Spleen (tissue), 11 donors: ENCODE measurements at regions not wholly inside any gene's neighbourhood (a gene's known extent, or its start where the extent isn't known, plus 50 kb on each side); places are given as distances from the start of the nearest gene placed in this dataset.

Source experiments
- DNase-seq: peaks from one replicate; pipeline ENCODE4 v3.0.0-alpha.2; 2020
- H3K27ac ChIP-seq, 8 donors: fragments of 200-600 bp; sonication (generic) in 7 of 8; 1 replicate in 4 of 8; 2 replicates in 4 of 8; pipeline versions ENCODE4 v1.5.0 to v1.8.0; 2016 to 2021; ENCODE audit warnings: inconsistent platforms in 4 of 8, mild to moderate bottlenecking in 4 of 8, moderate library complexity in 1 of 8
- H3K27me3 ChIP-seq, 7 donors: fragments of 200-600 bp; sonication (generic) in 6 of 7; replicated peaks in 1 of 7; 1 replicate in 4 of 7; 2 replicates in 3 of 7; pipeline versions ENCODE4 v1.5.0 to v1.8.0; 2016 to 2021; ENCODE audit warnings: inconsistent platforms in 3 of 7, mild to moderate bottlenecking in 1 of 7
- H3K36me3 ChIP-seq, 6 donors: fragments of 200-600 bp; sonication (generic) in 5 of 6; 1 replicate in 4 of 6; 2 replicates in 2 of 6; pipeline versions ENCODE4 v1.5.0 to v1.8.0; 2016 to 2021; ENCODE audit warnings: inconsistent platforms in 2 of 6
- H3K4me1 ChIP-seq, 6 donors: fragments of 200-600 bp; sonication (generic) in 5 of 6; 1 replicate in 3 of 6; 2 replicates in 3 of 6; pipeline versions ENCODE4 v1.5.0 to v1.8.0; 2016 to 2021; ENCODE audit warnings: inconsistent platforms in 3 of 6
- H3K4me3 ChIP-seq, 8 donors: fragments of 200-600 bp; sonication (generic) in 7 of 8; 1 replicate in 4 of 8; 2 replicates in 4 of 8; pipeline versions ENCODE4 v1.5.0 to v1.8.0; 2016 to 2021; ENCODE audit warnings: inconsistent platforms in 4 of 8, mild to moderate bottlenecking in 4 of 8, moderate library complexity in 2 of 8
- H3K9me3 ChIP-seq, 8 donors: fragments of 200-600 bp; sonication (generic) in 7 of 8; 1 replicate in 4 of 8; 2 replicates in 4 of 8; pipeline versions ENCODE4 v1.5.0 to v1.8.0; 2016 to 2021; ENCODE audit warnings: inconsistent platforms in 4 of 8
- POLR2A ChIP-seq, 3 donors: fragments of 450-650 bp; IDR thresholded peaks; one replicate each; pipeline ENCODE4 v1.5.1; 2017; ENCODE audit warnings: antibody characterized with exemption in 3 of 3, mild to moderate bottlenecking in 1 of 3
- POLR2AphosphoS5 ChIP-seq, 3 donors: sonication (generic); formaldehyde crosslinking; IDR thresholded peaks; one replicate each; pipeline ENCODE4 v1.5.1; 2017; ENCODE audit warnings: antibody characterized with exemption in 3 of 3
- WGBS, 5 donors: extraction: QIAGEN DNeasy Blood & Tissue Kit in 3 of 5; methylation state at CpG; one replicate each; pipeline versions ENCODE4 v1.1.5 to v1.1.7; 2013 to 2018; 5-methylcytosine and 5-hydroxymethylcytosine counted together
- intact Hi-C: fragments of 100-400 bp; cut with DNase I; formaldehyde crosslinking; loops from one replicate; pipeline ENCODE4 v1.15.0; 2023; ENCODE audit warnings: low total_unique reads
- TF ChIP-seq, protein P1 (sequence below), 11 experiments: fragments of 200-600 bp in 7 of 11; fragments of 450-650 bp in 4 of 11; sonication (generic) in 4 of 11; IDR thresholded peaks in 8 of 11; conservative IDR thresholded peaks in 3 of 11; 1 replicate in 7 of 11; 2 replicates in 4 of 11; pipeline versions ENCODE4 v1.4.0 to v1.8.0; 2016 to 2021; ENCODE audit warnings: antibody characterized with exemption in 11 of 11, inconsistent platforms in 4 of 11, mild to moderate bottlenecking in 1 of 11
- donor health status: healthy with polysubstance abuse.
- donor health status: DM: no; HTN: no; CAD: no; lungs with moderate emphysema.
- donor health status: DM: no; HTN: no; CAD: no.
- donor health status: Bipolar disorder and iron deficiency.
- donor health status: healthy.
- donor health status: DM: no; HTN: no; CAD: no.
- donor health status: DM: yes; HTN: yes; CAD: no.

DNA sequence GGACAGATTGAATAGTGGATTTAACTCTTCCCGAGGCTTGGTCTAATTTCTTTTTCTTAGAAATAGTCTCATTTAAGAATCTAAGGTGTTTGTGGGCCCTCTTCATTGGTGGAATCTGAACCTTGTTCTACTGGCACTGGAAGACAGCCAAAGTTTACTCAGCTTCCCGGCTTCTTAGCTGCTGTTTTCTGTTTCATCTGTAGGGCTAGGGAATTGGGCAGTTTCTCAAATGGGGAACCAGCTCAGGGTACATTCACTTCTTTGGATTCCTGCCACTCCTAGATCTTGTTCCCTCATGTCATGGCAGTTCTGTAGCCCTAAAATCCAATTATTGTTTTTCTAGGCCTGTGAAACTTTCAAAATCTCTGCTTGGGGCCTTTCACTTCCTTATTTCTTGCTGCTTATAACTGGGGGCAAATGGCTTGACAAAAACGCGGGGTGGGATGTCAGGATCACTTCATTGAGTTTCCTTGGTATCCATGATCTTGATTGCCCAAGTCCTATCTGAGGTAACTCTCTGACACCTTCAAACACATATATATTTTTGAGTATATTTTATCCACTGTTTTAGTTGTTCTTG is 985.0 kb downstream of the C4orf33 start:
- Histone ChIP-seq H3K27me3 (no peaks in the 10 kb centered on the region), H3K36me3 (no peaks in the 10 kb centered on the region), H3K4me3 (no peak overlapping the region), H3K9me3 (peaks cover 0 to 2% (median 0%) of the 10 kb centered on the region in 8 donors), H3K4me1 (no peaks in the 10 kb centered on the region), H3K27ac (no peak overlapping the region)
- DNase-seq: no peak
- WGBS, 5 donors: 79 to 95% (median 89%) methylated on average over 4 of the region's 4 CpGs
- TF ChIP-seq POLR2A (IDR thresholded peaks at IDR 0.05) (no peak), POLR2AphosphoS5 (IDR thresholded peaks at IDR 0.05) (no peak)
- TF ChIP-seq, protein P1, sequence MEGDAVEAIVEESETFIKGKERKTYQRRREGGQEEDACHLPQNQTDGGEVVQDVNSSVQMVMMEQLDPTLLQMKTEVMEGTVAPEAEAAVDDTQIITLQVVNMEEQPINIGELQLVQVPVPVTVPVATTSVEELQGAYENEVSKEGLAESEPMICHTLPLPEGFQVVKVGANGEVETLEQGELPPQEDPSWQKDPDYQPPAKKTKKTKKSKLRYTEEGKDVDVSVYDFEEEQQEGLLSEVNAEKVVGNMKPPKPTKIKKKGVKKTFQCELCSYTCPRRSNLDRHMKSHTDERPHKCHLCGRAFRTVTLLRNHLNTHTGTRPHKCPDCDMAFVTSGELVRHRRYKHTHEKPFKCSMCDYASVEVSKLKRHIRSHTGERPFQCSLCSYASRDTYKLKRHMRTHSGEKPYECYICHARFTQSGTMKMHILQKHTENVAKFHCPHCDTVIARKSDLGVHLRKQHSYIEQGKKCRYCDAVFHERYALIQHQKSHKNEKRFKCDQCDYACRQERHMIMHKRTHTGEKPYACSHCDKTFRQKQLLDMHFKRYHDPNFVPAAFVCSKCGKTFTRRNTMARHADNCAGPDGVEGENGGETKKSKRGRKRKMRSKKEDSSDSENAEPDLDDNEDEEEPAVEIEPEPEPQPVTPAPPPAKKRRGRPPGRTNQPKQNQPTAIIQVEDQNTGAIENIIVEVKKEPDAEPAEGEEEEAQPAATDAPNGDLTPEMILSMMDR (IDR thresholded peaks at IDR 0.05 in 8 of 11, conservative IDR thresholded peaks at IDR 0.05 in 3 of 11): no peak
- intact Hi-C loops: no loop called here

DNA sequence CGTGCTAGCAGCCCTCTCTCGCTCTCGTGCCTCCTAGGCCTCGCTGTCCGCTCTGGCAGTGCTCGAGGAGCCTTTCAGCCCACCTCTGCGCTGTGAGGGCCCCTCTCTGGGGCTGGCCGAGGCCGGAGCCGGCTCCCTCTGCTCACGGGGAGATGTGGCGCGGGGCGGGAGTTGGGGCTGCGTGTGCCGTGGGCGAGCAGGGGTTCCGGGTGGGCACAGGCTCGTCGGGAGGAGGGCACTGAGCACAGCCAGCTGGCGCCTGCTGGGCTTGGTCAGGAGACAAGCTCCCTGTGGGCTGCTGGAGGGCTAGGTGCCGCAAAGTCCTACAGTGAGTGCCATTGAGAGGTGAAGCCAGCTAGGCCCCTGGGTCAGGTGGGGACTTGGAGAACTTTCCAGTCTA is 994.5 kb downstream of the C4orf33 start:
- TF ChIP-seq POLR2A (IDR thresholded peaks at IDR 0.05) (no peak), POLR2AphosphoS5 (IDR thresholded peaks at IDR 0.05) (no peak)
- TF ChIP-seq, protein P1 (IDR thresholded peaks at IDR 0.05 in 8 of 11, conservative IDR thresholded peaks at IDR 0.05 in 3 of 11): no peak
- Histone ChIP-seq H3K27me3 (no peaks in the 10 kb centered on the region), H3K4me1 (no peaks in the 10 kb centered on the region), H3K4me3 (no peak overlapping the region), H3K9me3 (peaks cover 0 to 8% (median 0%) of the 10 kb centered on the region in 8 donors), H3K36me3 (no peaks in the 10 kb centered on the region), H3K27ac (no peak overlapping the region)
- intact Hi-C loops: no loop called here
- DNase-seq: no peak
- WGBS, 5 donors: 89 to 93% (median 92%) methylated on average over 21 to 22 of the region's 22 CpGs

DNA sequence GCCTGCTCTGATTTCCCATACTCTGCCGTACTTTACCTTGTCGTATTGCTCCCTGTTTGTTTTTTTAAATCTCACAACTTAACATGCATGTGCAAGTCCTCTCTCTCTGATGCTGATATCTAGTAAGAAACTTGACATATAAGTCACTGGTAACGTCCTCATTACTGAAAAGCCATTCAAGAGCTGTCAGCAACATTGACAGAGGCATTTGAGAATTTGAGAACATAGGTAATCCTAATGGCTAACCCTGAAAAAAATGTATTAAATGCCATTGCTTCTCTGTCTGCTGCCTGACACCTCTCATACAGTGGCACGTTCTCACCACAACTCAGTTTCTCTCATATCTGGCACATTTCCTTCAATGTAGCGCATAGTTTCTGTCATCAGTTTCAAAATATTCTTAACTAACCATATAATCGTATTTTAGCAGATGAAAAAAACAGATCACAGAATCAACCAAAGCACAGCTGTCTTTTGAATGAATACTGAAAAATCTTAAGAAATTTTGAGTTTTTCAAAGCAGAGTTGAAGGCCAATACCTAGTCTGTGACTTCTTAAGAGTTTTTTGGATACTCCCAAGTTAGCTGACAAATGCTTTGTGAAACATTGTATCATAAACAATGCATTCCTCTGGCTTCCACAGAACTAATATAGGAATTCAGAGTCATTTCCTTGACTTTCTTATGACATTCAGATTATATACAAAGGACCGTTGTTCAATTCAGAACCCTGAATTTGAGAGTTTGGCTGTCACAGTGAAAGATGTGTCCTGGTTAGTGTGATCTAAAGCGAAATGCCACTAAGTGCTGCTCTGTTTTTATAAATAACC is 996.4 kb downstream of the C4orf33 start:
- Histone ChIP-seq H3K27me3 (no peaks in the 10 kb centered on the region), H3K27ac (no peak overlapping the region), H3K4me1 (no peaks in the 10 kb centered on the region), H3K4me3 (no peak overlapping the region), H3K9me3 (peaks cover 0 to 8% (median 0%) of the 10 kb centered on the region in 8 donors), H3K36me3 (no peaks in the 10 kb centered on the region)
- DNase-seq: no peak
- TF ChIP-seq, protein P1 (IDR thresholded peaks at IDR 0.05 in 8 of 11, conservative IDR thresholded peaks at IDR 0.05 in 3 of 11): no peak
- TF ChIP-seq POLR2AphosphoS5 (IDR thresholded peaks at IDR 0.05) (no peak), POLR2A (IDR thresholded peaks at IDR 0.05) (no peak)
- 66 to 78% (median 72%) methylated on average over 8 of the region's 8 CpGs for WGBS, 5 donors
- intact Hi-C loops: no loop called here

DNA sequence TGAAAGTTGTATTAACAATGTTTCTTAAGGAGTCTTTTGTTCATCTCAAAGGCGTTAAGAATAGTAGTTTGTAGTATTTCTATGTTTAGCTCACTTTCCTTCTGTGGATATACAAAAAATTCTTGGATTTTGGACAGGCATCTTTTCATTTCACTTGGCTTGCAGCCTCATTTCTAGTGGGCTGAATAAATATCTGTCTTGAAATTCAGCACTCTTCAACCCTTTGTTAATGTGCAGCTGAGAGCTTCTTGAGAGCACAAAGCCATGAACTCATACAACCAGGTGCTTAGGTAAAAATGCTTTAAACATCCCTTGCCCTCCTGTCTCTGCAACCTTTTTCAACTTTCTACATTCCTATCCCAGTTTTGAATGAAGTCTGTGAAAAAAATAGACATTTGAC is 1003.2 kb downstream of the C4orf33 start:
- Histone ChIP-seq H3K27me3 (no peaks in the 10 kb centered on the region), H3K9me3 (no peaks in the 10 kb centered on the region), H3K4me3 (no peak overlapping the region), H3K4me1 (no peaks in the 10 kb centered on the region), H3K36me3 (no peaks in the 10 kb centered on the region), H3K27ac (no peak overlapping the region)
- intact Hi-C loops: no loop called here
- TF ChIP-seq, protein P1 (IDR thresholded peaks at IDR 0.05 in 8 of 11, conservative IDR thresholded peaks at IDR 0.05 in 3 of 11): no peak
- TF ChIP-seq POLR2A (IDR thresholded peaks at IDR 0.05) (no peak), POLR2AphosphoS5 (IDR thresholded peaks at IDR 0.05) (no peak)
- WGBS, 5 donors: 32 to 67% (median 46%) methylated on average over 1 of the region's 1 CpG
- DNase-seq: no peak
